GM21528 (cell line): ENCODE measurements at regions not wholly inside any gene's neighbourhood (a gene's known extent, or its start where the extent isn't known, plus 50 kb on each side); places are given as distances from the start of the nearest gene placed in this dataset.
A peak's percentile ranks its signal among the peaks of the same experiment; 100 is the strongest.
"Not testable (repeated sequence)": the region's sequence is repeated elsewhere in the genome, so short reads cannot be mapped to it uniquely, and the experiment has no call there.

Source experiments
- ATAC-seq: cut with Tn5 transposase; IDR thresholded peaks from one replicate; pipeline ENCODE4 v1.9.1; 2021; ENCODE audit warnings: mild to moderate bottlenecking, moderate library complexity; ENCODE audit not compliant: unreplicated experiment, low FRiP score

GRCh38 chr3:140859592-140860336, 81.9 kb upstream of the SLC25A36 start:
- no peak for ATAC-seq

GRCh38 chr3:140863580-140864009, 78.0 kb upstream of the SLC25A36 start:
- ATAC-seq = peak; percentile 55

- ATAC-seq = no peak
Measured at GRCh38 chr3:140870351-140870750, 71.3 kb upstream of the SLC25A36 start.

GRCh38 chr3:140871022-140871421, 70.6 kb upstream of the SLC25A36 start:
- no peak for ATAC-seq

GRCh38 chr3:140872165-140872564, 69.5 kb upstream of the SLC25A36 start:
- ATAC-seq = not testable (repeated sequence)

- no peak for ATAC-seq
Measured at GRCh38 chr3:140883428-140884040, 58.1 kb upstream of the SLC25A36 start.

GRCh38 chr3:140885697-140886096, 55.9 kb upstream of the SLC25A36 start:
- not testable (repeated sequence) for ATAC-seq
